22Rv1 (cell line): ENCODE measurements at regions not wholly inside any gene's neighbourhood (a gene's known extent, or its start where the extent isn't known, plus 50 kb on each side); places are given as distances from the start of the nearest gene placed in this dataset.
"Not testable (repeated sequence)": the region's sequence is repeated elsewhere in the genome, so short reads cannot be mapped to it uniquely, and the experiment has no call there.

Experiments used
- H3K27ac ChIP-seq: fragments of 450-650 bp; 2 replicates; pipeline ENCODE4 v1.5.1; 2017
- ZFX ChIP-seq: fragments of 450-650 bp; IDR thresholded peaks from 2 replicates; pipeline ENCODE4 v1.6.1; 2017; ENCODE audit warnings: antibody characterized with exemption, borderline replicate concordance
- TF ChIP-seq, protein P1 (sequence below): fragments of 450-650 bp; IDR thresholded peaks from 2 replicates; pipeline ENCODE4 v1.5.1; 2017; ENCODE audit warnings: mild to moderate bottlenecking

DNA sequence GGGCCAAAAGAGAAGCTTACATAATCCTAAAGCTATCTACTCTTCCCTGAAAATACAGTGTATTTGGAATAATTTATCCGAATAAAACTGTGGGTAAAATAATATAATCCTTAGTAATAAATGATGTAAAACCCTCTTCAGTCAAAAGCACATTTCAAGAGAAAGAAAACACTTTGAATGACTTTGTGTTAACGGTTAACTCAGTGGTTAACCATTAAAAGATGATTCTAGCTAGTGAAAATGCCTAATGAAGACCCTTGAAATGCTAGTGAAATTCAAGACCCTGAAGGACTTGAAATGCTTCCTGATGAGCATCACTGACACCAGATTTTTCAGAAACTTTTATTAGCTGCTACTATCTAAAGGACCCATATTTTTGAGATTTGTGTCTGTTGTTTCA, 70.7 kb downstream of the COX7C start:
- H3K27ac ChIP-seq = no peak overlapping the region
- no peak for TF ChIP-seq ZFX
- TF ChIP-seq, protein P1, sequence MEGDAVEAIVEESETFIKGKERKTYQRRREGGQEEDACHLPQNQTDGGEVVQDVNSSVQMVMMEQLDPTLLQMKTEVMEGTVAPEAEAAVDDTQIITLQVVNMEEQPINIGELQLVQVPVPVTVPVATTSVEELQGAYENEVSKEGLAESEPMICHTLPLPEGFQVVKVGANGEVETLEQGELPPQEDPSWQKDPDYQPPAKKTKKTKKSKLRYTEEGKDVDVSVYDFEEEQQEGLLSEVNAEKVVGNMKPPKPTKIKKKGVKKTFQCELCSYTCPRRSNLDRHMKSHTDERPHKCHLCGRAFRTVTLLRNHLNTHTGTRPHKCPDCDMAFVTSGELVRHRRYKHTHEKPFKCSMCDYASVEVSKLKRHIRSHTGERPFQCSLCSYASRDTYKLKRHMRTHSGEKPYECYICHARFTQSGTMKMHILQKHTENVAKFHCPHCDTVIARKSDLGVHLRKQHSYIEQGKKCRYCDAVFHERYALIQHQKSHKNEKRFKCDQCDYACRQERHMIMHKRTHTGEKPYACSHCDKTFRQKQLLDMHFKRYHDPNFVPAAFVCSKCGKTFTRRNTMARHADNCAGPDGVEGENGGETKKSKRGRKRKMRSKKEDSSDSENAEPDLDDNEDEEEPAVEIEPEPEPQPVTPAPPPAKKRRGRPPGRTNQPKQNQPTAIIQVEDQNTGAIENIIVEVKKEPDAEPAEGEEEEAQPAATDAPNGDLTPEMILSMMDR = no peak

DNA sequence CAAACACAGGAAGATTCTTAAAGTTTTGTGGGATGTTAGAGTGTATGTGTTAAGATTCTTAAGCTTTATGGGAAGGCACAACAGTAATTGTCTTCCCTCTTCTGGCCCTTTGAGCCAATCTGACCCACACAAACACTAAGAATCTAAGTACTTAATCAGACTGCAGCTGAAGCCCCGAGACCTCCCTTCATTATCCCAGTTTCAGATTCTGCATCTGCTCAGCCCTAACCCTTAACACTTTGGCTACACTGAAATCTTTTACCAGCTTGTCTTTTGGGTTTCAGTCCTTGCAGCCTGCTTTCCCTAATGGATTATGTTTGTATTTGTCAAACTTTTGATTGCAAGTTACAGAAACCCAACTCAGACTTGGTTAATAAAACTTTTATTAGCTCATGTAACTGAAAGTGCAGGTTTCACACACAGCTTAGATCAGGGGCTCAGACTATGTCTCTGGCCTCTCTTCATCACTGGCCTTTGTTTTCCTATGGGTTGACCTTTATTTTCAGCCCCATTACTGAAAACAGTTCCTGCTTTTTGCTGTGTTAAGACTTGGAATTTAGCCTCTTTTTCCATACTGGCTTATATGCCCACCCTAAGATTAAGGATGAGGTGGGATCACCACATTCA, 71.5 kb downstream of the COX7C start:
- H3K27ac ChIP-seq = no peak overlapping the region
- no peak for TF ChIP-seq ZFX
- TF ChIP-seq, protein P1 = no peak

DNA sequence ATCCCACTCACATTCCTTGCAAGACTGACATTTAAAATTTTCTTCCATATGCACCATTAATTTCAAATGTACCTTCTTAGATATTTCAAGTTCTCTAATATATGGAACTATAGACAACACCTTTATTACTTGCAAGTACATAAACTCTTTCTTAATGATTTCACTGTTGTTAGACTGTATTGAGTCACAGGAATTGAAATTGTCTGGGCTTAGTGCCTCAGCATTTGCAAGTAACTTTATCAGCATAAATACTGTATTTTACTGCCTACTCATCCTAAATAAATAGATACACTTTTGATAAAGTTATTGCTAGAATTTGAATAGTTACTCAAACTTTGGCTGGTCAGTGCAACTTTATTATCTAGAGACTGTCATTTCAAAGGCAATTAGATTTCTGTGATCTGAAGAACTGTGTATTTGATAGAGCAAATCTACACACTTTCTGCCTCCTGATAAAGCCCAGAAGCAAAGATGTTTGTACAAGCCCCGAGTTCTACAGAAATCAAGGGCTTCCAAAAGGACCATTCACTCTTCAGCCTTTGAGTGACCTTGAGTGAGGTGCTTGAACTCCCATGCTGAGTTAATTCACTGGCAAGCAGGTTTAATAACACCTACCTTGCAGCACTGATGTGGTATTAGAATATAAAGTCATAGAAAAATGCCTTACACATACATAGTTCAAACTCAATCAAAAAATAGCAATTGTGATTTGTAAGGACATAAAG, 91.6 kb downstream of the COX7C start:
- TF ChIP-seq, protein P1 = no peak
- no peak for TF ChIP-seq ZFX
- no peak overlapping the region for H3K27ac ChIP-seq

DNA sequence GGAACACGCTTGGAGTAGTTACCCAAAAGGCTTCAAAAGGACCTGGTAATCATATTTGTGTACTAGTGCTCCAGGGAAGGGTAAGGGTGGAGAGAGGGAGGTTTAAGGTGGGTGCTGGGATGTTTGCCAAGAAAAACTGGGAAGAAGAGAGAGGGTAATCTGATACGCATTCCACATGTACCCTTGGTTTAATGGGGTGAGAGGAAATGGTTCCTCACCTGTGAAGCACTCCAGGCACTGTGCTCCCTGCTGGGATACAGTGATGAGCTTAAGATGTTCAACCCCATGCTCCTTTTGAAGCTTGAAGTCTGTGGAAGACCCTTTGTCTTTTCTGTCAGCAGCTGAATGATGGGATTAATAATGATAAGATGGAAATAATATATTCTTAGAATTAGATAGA, 98.4 kb downstream of the COX7C start:
- H3K27ac ChIP-seq = no peak overlapping the region
- TF ChIP-seq ZFX = no peak
- TF ChIP-seq, protein P1 = no peak

DNA sequence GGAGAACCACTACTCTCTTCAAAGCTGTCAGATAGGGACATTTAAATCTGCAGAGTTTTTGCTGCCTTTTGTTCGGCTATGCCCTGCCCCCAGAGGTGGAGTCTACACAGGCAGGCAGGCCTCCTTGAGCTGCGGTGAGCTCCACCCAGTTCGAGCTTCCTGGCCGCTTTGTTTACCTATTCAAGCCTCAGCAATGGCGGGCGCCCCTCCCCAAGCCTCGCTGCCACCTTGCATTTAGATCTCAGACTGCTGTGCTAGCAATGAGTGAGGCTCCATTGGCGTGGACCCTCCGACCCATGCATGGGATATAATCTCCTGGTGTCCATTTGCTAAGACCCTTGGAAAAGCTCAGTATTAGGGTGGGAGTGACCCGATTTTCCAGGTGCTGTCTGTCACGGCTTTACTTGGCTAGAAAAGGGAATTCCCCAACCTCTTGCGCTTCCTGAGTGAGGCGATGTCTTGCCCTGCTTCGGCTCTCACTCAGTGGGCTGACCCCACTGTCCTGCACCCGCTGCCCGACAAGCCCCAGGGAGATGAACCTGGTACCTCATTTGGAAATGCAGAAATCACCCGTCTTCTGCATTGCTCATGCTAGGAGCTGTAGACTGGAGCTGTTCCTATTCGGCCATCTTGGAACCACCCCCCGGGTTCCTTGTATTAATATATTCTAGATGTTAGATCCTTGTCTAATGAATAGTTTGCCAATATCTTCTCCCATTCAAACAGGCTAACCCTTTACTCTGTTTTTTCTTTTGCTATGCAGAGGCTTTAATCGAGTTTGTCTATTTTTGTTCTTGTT, 113.8 kb downstream of the COX7C start:
- not testable (repeated sequence) for H3K27ac ChIP-seq

DNA sequence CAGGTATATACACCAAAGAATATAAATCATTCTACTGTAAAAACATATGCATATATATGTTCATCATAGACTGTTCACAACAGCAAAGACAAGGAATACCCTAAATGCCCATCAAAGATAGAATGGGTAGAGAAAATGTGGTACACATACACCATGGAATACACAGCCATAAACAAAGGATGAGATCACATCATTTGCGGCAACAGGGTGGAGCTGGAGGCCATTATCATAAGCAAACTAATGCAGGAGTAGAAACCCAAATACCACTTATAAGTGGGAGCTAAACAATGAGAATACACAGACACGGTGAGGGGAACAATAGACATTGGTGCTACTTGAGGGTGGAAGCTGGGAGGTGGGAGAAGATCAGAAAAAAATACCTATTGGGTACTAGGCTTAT, 117.6 kb downstream of the COX7C start:
- TF ChIP-seq, protein P1 = no peak
- TF ChIP-seq ZFX = no peak
- H3K27ac ChIP-seq = no peak overlapping the region

DNA sequence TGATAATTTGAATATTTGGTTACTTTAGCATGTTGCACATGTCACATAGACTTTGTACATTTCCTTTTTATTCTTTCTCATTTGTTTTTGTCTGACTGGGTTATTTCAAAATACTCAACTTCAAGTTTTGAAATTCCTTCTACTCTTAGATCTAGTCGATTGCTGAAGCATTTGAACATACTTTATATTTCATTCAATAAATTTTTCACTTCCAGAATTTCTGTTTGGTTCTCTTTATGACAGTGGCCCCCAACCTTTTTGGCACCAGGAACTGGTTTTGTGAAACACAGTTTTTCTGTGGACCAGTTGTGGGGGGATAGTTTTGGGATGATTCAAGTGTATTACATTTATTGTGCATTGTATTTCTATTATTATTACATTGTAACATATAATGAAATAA, 119.8 kb downstream of the COX7C start:
- no peak overlapping the region for H3K27ac ChIP-seq
- TF ChIP-seq, protein P1 = no peak
- no peak for TF ChIP-seq ZFX
